NCI-H446 treated with DMSO at 0.1 percent for 48 hours (cell line): ENCODE measurements at regions not wholly inside any gene's neighbourhood (a gene's known extent, or its start where the extent isn't known, plus 50 kb on each side); places are given as distances from the start of the nearest gene placed in this dataset.
"Not testable (repeated sequence)": the region's sequence is repeated elsewhere in the genome, so short reads cannot be mapped to it uniquely, and the experiment has no call there.

Experiments
- DNase-seq: peaks from one replicate; lab custom pipeline; 2025; lab: John Stamatoyannopoulos, UW

GRCh38 chr9:24342457-24342856 is 203.2 kb downstream of the IZUMO3 start:
- DNase-seq, result no peak

GRCh38 chr9:24333629-24334028 is 212.1 kb downstream of the IZUMO3 start:
- DNase-seq, result no peak

GRCh38 chr9:24298912-24299311 is 246.8 kb downstream of the IZUMO3 start:
- no peak for DNase-seq

GRCh38 chr9:24297931-24298330 is 247.8 kb downstream of the IZUMO3 start:
- no peak for DNase-seq

GRCh38 chr9:24296124-24296523 is 249.6 kb downstream of the IZUMO3 start:
- no peak for DNase-seq

- no peak for DNase-seq
These were observed 252.3 kb downstream of the IZUMO3 start for GRCh38 chr9:24293386-24293785.

GRCh38 chr9:24286761-24287160 is 258.9 kb downstream of the IZUMO3 start:
- no peak for DNase-seq

GRCh38 chr9:24258626-24259025 is 287.1 kb downstream of the IZUMO3 start:
- no peak for DNase-seq

GRCh38 chr9:24257726-24258125 is 288.0 kb downstream of the IZUMO3 start:
- peak; percentile 83 for DNase-seq

- DNase-seq, result peak; percentile 42
These were observed 299.7 kb downstream of the IZUMO3 start for GRCh38 chr9:24245988-24246387.

- DNase-seq, result no peak
These were observed 303.1 kb downstream of the IZUMO3 start for GRCh38 chr9:24242576-24242975.

GRCh38 chr9:24218656-24219055 is 327.0 kb downstream of the IZUMO3 start:
- no peak for DNase-seq

GRCh38 chr9:24210641-24211040 is 335.1 kb downstream of the IZUMO3 start:
- DNase-seq, result no peak

GRCh38 chr9:24189986-24190385 is 355.7 kb downstream of the IZUMO3 start:
- DNase-seq, result no peak

GRCh38 chr9:24180572-24180971 is 354.5 kb upstream of the ELAVL2 start:
- not testable (repeated sequence) for DNase-seq

GRCh38 chr9:24144796-24145195 is 318.8 kb upstream of the ELAVL2 start:
- no peak for DNase-seq

GRCh38 chr9:24135072-24135471 is 309.0 kb upstream of the ELAVL2 start:
- DNase-seq, result not testable (repeated sequence)

GRCh38 chr9:24132244-24132643 is 306.2 kb upstream of the ELAVL2 start:
- no peak for DNase-seq

GRCh38 chr9:24127519-24127918 is 301.5 kb upstream of the ELAVL2 start:
- no peak for DNase-seq

- no peak for DNase-seq
These were observed 292.1 kb upstream of the ELAVL2 start for GRCh38 chr9:24118190-24118589.

GRCh38 chr9:24096756-24097155 is 270.7 kb upstream of the ELAVL2 start:
- DNase-seq, result no peak

GRCh38 chr9:24095246-24095645 is 269.2 kb upstream of the ELAVL2 start:
- no peak for DNase-seq

- no peak for DNase-seq
These were observed 264.5 kb upstream of the ELAVL2 start for GRCh38 chr9:24090566-24090965.

- DNase-seq, result no peak
These were observed 247.6 kb upstream of the ELAVL2 start for GRCh38 chr9:24073666-24074065.

- no peak for DNase-seq
These were observed 247.1 kb upstream of the ELAVL2 start for GRCh38 chr9:24073007-24073592.
